ENCODE measurements at regions not wholly inside any gene's neighbourhood (a gene's known extent, or its start where the extent isn't known, plus 50 kb on each side); places are given as distances from the start of the nearest gene placed in this dataset.
A peak's percentile ranks its signal among the peaks of the same experiment; 100 is the strongest.

DNA sequence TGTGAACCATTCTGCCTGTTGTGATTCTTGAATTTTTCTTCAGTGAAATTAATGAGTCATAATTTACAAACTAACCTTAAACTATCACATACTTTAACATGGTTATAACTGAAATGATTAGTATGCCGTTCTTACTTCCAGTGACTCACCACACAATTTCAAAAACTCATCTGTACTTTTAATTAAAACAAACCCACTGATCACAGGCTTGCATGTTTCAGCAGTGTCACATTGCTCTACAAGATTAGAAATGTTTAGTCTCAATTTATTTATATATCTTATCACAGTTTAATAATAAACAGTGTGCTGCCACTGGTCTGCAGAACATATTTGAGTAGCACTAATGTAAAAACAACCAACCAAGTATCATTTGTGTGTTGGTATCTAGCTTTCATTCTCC lies 2227.9 kb upstream of the PCDH20 start:
- Histone ChIP-seq H3K9me3 (no peaks in the 10 kb centered on the region), H3K27ac (replicated peaks in 1 of 4) (no peak overlapping the region), H3K27me3 (no peaks in the 10 kb centered on the region), H3K4me3 (no peak overlapping the region), H3K36me3 (no peaks in the 10 kb centered on the region), H3K4me1 (no peaks in the 10 kb centered on the region)
- intact Hi-C loops (cut with DNase I) = no loop called here
- 32% methylated on average over 1 of the region's 1 CpG for WGBS
- DNase-seq (ENCODE audit: extremely low spot score) = no peak
- no peak for TF ChIP-seq POLR2AphosphoS5 (IDR thresholded peaks at IDR 0.05)
- no peak for TF ChIP-seq EP300 (IDR thresholded peaks at IDR 0.05)
- TF ChIP-seq POLR2A (IDR thresholded peaks at IDR 0.05; ENCODE audit: low read depth) = no peak
- TF ChIP-seq, protein P1, sequence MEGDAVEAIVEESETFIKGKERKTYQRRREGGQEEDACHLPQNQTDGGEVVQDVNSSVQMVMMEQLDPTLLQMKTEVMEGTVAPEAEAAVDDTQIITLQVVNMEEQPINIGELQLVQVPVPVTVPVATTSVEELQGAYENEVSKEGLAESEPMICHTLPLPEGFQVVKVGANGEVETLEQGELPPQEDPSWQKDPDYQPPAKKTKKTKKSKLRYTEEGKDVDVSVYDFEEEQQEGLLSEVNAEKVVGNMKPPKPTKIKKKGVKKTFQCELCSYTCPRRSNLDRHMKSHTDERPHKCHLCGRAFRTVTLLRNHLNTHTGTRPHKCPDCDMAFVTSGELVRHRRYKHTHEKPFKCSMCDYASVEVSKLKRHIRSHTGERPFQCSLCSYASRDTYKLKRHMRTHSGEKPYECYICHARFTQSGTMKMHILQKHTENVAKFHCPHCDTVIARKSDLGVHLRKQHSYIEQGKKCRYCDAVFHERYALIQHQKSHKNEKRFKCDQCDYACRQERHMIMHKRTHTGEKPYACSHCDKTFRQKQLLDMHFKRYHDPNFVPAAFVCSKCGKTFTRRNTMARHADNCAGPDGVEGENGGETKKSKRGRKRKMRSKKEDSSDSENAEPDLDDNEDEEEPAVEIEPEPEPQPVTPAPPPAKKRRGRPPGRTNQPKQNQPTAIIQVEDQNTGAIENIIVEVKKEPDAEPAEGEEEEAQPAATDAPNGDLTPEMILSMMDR (IDR thresholded peaks at IDR 0.05) = no peak

DNA sequence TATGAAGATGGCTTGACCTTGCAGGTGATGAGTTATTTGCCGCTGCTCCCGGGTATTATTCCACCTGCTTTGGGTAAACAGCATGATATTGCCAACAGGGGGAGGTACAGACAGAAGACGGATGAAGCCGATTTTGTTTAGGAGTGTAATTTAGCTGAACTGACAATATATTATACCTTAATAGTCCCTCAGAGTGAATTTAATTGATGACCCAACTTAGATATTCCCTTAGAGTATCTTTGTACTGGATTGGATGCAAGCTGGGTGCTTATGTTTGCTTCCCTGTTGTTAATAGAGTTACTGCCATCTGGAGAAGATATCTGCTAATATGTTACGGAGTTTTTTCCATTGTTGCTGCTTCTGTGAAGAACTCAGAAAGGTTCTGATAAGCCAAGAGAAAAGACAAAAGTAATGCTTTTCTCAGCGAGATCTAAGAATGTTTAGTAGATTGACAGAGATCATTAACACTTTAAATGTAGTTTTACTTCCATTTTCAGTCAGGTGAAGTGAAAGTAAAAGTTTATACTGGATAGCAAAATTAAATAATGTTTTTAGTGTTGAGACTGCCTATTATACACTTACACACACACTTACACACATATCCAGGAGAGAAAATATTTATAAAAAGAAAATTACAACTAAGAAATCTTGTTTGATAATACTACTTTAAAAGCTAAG lies 2220.8 kb upstream of the PCDH20 start:
- no peak overlapping the region for H3K27ac ChIP-seq (replicated peaks in 1 of 4)
- TF ChIP-seq EP300 (IDR thresholded peaks at IDR 0.05) = no peak
- no peak for TF ChIP-seq POLR2AphosphoS5 (IDR thresholded peaks at IDR 0.05)
- TF ChIP-seq, protein P1 (IDR thresholded peaks at IDR 0.05) = no peak
- no peak for TF ChIP-seq POLR2A (IDR thresholded peaks at IDR 0.05; ENCODE audit: low read depth)
- H3K27me3 ChIP-seq = no peaks in the 10 kb centered on the region
- H3K9me3 ChIP-seq = no peaks in the 10 kb centered on the region
- no peak for DNase-seq (ENCODE audit: extremely low spot score)
- peak overlapping the region in 1 of 4 donors; percentile 19 for H3K4me3 ChIP-seq
- 63% methylated on average over 6 of the region's 6 CpGs for WGBS
- no peaks in the 10 kb centered on the region for H3K36me3 ChIP-seq
- H3K4me1 ChIP-seq = no peaks in the 10 kb centered on the region
- intact Hi-C loops (cut with DNase I) = no loop called here

DNA sequence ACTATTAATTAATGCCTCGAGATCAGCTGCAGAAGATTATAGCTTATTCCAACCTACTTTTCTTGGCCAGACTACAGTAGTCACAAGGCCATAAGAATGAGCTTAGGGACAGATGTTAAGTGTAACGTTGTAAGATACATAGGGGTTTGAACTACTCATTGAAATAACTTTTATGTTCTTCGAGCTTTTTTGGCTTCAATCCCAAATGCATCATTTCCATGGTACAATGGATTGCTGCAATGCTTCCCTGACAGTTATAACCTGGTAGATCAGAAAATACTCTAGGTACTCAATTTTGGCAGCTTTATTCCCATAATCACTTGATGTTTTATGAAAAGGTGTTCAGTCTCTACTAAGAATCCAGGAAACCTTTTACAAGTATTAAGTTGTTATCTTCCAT lies 2216.7 kb upstream of the PCDH20 start:
- H3K27me3 ChIP-seq = no peaks in the 10 kb centered on the region
- WGBS = 63% methylated on average over 3 of the region's 3 CpGs
- no peaks in the 10 kb centered on the region for H3K36me3 ChIP-seq
- TF ChIP-seq POLR2A (IDR thresholded peaks at IDR 0.05; ENCODE audit: low read depth) = no peak
- TF ChIP-seq EP300 (IDR thresholded peaks at IDR 0.05) = no peak
- TF ChIP-seq POLR2AphosphoS5 (IDR thresholded peaks at IDR 0.05) = no peak
- TF ChIP-seq, protein P1 (IDR thresholded peaks at IDR 0.05) = no peak
- H3K27ac ChIP-seq (replicated peaks in 1 of 4) = no peak overlapping the region
- intact Hi-C loops (cut with DNase I) = no loop called here
- DNase-seq (ENCODE audit: extremely low spot score) = no peak
- no peak overlapping the region for H3K4me3 ChIP-seq
- no peaks in the 10 kb centered on the region for H3K9me3 ChIP-seq
- H3K4me1 ChIP-seq = no peaks in the 10 kb centered on the region

DNA sequence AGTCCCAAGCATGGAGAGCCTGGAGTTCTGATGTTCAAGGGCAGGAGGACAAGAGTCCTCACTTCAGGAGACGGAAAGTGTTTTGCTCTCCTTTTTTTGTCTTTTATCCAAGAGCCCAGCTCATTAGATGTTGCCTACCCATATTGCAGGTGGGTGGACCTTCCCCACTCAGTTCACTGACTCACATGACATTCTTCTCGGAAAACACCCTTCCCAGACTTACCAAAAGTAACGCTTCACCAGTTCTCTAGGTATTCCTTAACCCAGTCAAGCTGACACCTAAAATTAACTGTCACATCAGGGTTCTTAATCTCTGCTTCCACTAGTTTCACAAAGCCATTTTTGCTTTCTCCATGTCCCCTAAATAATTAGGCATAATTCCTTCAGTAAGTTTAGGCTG lies 2215.4 kb upstream of the PCDH20 start:
- Histone ChIP-seq H3K9me3 (no peaks in the 10 kb centered on the region), H3K27me3 (no peaks in the 10 kb centered on the region), H3K4me3 (no peak overlapping the region), H3K36me3 (no peaks in the 10 kb centered on the region), H3K27ac (replicated peaks in 1 of 4) (no peak overlapping the region), H3K4me1 (no peaks in the 10 kb centered on the region)
- 96% methylated on average over 3 of the region's 3 CpGs for WGBS
- no peak for TF ChIP-seq POLR2AphosphoS5 (IDR thresholded peaks at IDR 0.05)
- no peak for TF ChIP-seq POLR2A (IDR thresholded peaks at IDR 0.05; ENCODE audit: low read depth)
- no peak for DNase-seq (ENCODE audit: extremely low spot score)
- intact Hi-C loops (cut with DNase I) = no loop called here

DNA sequence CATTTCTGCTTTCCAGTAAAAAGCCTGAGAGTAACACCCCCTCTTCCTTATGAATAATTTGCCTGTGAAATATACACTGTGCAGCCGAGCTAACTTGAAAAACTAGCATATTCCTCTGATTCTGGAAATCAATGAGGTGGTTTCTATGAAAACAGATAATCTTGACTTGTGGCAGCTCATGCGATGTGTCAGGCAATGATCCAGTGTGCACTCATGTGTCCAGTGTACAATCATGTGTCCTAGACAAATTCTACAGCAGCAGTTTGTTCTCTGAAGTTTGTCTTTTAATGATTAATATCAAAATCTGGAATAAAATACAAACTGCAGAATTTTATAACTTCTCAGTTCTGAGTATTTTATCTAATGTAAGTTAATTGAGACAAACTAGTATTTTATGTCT lies 2213.9 kb upstream of the PCDH20 start:
- TF ChIP-seq POLR2A (IDR thresholded peaks at IDR 0.05; ENCODE audit: low read depth) (no peak), POLR2AphosphoS5 (IDR thresholded peaks at IDR 0.05) (no peak), EP300 (IDR thresholded peaks at IDR 0.05) (no peak)
- TF ChIP-seq, protein P1 (IDR thresholded peaks at IDR 0.05) = no peak
- DNase-seq (ENCODE audit: extremely low spot score) = no peak
- 72% methylated on average over 2 of the region's 2 CpGs for whole genome bisulfite sequencing
- no peaks in the 10 kb centered on the region for H3K36me3 ChIP-seq
- no peaks in the 10 kb centered on the region for H3K27me3 ChIP-seq
- H3K4me3 ChIP-seq = no peak overlapping the region
- no peaks in the 10 kb centered on the region for H3K4me1 ChIP-seq
- intact Hi-C loops (cut with DNase I) = no loop called here
- H3K9me3 ChIP-seq = no peaks in the 10 kb centered on the region
- H3K27ac ChIP-seq (replicated peaks in 1 of 4) = no peak overlapping the region

Data from esophagus muscularis mucosa (tissue), 4 donors.